ENCODE measurements at regions not wholly inside any gene's neighbourhood (a gene's known extent, or its start where the extent isn't known, plus 50 kb on each side); places are given as distances from the start of the nearest gene placed in this dataset.
"Not testable (repeated sequence)": the region's sequence is repeated elsewhere in the genome, so short reads cannot be mapped to it uniquely, and the experiment has no call there.

DNA sequence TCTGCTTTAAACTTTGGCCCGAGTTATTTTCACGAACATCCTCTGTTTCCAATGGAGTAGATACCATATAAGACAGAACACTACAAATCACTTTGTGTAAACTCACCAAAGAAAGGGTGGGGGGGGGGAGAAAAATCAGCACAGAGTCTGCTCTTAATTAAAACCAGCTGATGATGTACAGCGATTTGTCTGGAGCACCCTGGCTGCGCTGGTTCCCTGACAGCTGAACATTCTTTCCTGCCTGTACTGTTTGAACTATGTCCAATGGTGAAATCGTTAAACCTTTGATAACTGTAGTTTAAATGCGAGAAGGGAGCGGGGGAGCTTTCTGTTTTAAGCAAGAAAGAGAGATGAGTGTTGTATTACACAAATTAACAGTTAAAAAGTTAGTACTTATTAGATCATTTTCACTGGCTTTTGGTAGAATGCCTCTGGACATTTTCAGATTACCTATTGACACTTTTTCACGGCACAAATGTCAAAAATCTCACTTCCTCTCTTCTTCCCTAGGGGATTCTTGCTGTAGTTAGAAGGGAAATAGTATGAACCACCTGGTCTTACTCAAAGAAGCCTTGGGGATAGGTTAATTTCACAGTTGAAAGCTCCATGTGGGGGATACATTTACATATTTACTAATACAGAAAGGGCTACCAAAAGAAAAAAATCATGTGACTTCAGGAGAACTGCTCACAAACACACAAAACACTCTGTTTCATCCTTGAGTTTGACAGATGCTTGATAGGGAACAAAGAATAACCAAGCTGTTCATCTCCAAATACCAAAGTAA lies 140.2 kb upstream of the RUNX1 start:
- ATAC-seq: peak; percentile 55
- peak; percentile 29 for DNase-seq
- intact Hi-C loops (cut with micrococcal nuclease): no loop called here

GRCh38 chr21:35183389-35183788 lies 134.3 kb upstream of the RUNX1 start:
- ATAC-seq; intact Hi-C loops (cut with micrococcal nuclease); DNase-seq: not testable (repeated sequence)

- DNase-seq: no peak
- intact Hi-C loops (cut with micrococcal nuclease): no loop called here
- no peak for ATAC-seq
Measured at GRCh38 chr21:35179990-35180540, 131.0 kb upstream of the RUNX1 start.

DNA sequence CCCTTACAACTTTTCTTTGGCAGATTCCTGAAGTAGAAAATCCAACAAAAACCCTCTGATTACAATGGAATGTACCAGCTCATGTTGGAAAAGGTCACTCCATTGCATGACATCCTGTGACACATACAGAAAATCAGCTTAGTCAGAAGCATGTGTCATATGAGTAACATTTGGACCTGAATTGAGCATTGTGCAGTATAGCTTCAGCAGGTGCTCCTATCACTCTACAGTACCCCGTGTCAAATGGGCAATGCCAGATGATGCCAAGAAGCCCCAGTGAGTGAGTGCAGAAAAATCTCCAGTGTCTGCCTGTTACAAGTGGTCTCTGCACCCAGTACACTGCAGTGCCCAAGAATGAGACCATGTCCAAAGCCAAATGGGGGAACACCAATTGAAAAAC lies 129.7 kb upstream of the RUNX1 start:
- DNase-seq (no peak), ATAC-seq (no peak)
- intact Hi-C loops (cut with micrococcal nuclease): no loop called here

DNA sequence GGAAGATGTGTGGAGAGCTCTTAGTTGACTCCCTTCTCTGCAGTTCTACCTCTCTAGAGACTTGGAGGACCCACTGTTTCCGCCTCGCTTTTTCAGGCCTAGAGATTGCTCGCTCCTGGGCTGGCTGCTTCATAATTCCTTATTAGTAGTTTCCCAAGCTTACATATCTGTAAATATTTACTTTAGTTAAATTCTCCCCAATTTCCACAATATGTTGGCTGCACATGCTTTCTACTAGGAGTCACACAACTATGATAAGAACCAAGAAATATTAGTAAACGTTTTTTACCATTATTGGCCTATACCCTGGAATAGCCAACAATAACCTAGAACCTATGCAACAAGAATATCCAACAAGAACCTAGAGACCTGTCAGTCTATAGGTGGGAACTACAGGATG lies 129.0 kb upstream of the RUNX1 start:
- DNase-seq: no peak
- intact Hi-C loops (cut with micrococcal nuclease): no loop called here
- ATAC-seq: no peak

DNA sequence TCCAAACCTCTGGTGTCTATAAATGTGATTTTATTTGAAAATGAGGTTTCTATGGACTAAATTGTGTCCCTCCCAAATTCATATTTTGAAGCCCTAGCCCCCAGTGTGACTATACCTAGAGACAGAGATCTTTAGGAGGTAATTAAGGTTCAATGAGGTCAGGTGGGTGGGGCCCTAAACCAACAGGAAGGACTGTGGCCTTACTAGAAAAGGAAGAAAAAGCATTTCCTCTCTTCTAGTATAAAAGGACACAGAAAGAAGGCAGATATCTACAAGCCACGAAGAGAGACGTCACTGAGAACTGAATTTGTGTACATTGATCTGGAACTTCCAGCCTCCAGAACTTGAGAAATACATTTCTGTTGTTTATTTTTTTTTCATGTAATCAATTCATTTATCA lies 123.1 kb upstream of the RUNX1 start:
- ATAC-seq (no peak), DNase-seq (no peak)
- intact Hi-C loops (cut with micrococcal nuclease): no loop called here

DNA sequence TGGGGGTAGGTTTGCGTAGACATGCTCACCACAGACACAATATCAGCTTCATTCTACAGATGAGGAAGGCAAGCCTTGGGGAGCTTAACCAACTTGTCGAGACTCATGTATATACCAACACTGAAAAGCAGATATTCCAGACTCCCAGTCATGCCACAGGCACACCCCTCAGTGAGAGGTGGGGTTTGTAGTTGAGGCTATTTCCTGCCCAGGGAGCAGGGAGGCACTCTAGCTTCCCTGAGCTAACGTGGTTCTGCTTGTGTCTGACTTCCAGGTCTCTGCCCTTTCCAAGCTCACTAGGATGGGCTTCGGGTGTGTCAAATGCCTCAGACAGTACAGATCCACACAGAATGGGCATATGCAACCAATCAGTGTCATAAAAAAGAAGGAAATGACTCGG lies 122.3 kb upstream of the RUNX1 start:
- DNase-seq (no peak), ATAC-seq (no peak)
- intact Hi-C loops (cut with micrococcal nuclease): no loop called here

DNA sequence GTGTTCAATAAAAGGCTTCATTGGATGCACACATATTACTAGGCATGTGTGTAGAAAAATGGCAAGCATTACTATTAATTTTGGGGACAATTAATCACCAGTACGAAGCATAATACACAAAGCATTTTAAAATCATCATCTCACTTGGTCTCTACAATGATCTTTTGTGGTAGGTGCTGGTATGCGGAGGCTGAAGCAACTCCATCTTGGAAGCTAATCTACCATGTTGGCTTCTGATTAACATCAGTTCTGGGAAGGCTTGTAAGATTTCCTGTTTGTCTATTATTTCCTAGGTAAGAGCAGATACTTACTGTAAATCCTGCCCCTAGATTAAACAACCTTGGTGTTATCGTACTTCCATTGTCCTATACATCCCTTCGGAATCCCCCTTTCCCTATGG lies 121.7 kb upstream of the RUNX1 start:
- intact Hi-C loops (cut with micrococcal nuclease): no loop called here
- ATAC-seq (no peak), DNase-seq (no peak)

- ATAC-seq (no peak), DNase-seq (no peak)
- intact Hi-C loops (cut with micrococcal nuclease): no loop called here
Measured at GRCh38 chr21:35170244-35170643, 121.1 kb upstream of the RUNX1 start.

GRCh38 chr21:35169574-35169973 lies 120.5 kb upstream of the RUNX1 start:
- no peak for ATAC-seq
- intact Hi-C loops (cut with micrococcal nuclease): no loop called here
- DNase-seq: no peak

DNA sequence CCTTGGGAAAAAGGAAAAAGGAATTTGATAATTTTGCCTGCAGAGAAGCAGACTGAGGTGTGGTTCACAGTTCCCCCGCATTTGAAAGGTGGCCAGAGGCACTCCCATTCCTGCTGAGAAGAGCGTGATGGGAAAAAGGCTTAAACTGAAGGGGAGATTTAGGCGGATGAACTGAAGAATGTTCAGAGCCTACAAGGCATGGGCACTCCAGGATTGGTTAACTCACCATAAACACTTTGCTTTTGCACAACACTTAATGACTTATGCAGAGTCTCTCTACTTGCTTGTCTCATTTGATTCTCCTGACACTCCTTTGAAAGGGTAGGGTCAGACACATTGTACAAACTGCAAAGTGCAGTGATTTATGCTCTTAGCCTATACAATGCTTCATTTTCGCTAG lies 119.6 kb upstream of the RUNX1 start:
- ATAC-seq (no peak), DNase-seq (no peak)
- intact Hi-C loops (cut with micrococcal nuclease): no loop called here

- intact Hi-C loops (cut with micrococcal nuclease): no loop called here
- ATAC-seq (no peak), DNase-seq (no peak)
Measured at GRCh38 chr21:35164971-35165483, 115.9 kb upstream of the RUNX1 start.

DNA sequence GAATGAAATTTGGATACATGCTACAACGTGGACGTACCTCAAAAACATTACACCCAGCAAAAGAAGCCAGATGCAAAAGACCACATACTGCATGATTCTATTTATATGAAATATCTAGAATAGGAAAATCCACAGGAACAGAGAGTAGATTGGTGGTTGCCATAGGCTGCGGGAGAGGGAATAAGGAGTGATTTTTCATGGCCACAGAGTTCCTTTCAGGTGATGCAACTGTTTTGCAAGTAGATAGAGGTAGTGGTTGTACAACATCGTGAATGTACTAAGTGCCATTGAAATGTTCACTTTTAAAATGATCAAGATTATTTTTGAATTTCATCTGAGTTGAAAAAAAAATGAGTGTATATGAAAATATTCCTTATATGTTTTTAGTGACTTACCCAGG lies 115.3 kb upstream of the RUNX1 start:
- intact Hi-C loops (cut with micrococcal nuclease): no loop called here
- no peak for DNase-seq

GRCh38 chr21:35163411-35163810 lies 114.3 kb upstream of the RUNX1 start:
- ATAC-seq (no peak), DNase-seq (no peak)
- intact Hi-C loops (cut with micrococcal nuclease): no loop called here

More for the DNA sequence above, 115.3 kb upstream of the RUNX1 start:
- ATAC-seq: no peak

DNA sequence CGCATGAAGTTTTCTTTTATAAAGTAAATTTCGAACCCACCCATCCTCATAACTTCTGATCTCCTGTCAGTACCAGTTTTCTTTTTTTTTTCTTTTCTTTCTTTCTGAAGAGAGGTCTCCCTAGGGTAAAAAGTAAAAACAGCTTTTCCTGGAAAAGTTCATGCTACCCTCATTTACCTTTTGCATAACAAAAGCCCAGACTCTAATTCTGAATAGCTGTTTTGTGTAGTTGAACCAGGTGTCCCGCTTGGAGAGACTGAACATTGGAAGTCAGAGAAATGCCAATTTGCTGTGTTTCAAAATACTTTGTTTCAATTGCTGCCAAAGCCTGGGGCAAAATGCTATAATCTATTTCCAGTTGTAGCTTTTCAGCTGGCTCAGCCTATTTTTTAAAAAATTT lies 113.7 kb upstream of the RUNX1 start:
- DNase-seq (no peak), ATAC-seq (no peak)
- intact Hi-C loops (cut with micrococcal nuclease): no loop called here

GRCh38 chr21:35159881-35160280 lies 110.8 kb upstream of the RUNX1 start:
- intact Hi-C loops (cut with micrococcal nuclease): no loop called here
- no peak for DNase-seq

GRCh38 chr21:35157374-35157773 lies 108.3 kb upstream of the RUNX1 start:
- ATAC-seq; DNase-seq; intact Hi-C loops (cut with micrococcal nuclease): not testable (repeated sequence)

More at GRCh38 chr21:35159881-35160280, 110.8 kb upstream of the RUNX1 start:
- no peak for ATAC-seq

DNA sequence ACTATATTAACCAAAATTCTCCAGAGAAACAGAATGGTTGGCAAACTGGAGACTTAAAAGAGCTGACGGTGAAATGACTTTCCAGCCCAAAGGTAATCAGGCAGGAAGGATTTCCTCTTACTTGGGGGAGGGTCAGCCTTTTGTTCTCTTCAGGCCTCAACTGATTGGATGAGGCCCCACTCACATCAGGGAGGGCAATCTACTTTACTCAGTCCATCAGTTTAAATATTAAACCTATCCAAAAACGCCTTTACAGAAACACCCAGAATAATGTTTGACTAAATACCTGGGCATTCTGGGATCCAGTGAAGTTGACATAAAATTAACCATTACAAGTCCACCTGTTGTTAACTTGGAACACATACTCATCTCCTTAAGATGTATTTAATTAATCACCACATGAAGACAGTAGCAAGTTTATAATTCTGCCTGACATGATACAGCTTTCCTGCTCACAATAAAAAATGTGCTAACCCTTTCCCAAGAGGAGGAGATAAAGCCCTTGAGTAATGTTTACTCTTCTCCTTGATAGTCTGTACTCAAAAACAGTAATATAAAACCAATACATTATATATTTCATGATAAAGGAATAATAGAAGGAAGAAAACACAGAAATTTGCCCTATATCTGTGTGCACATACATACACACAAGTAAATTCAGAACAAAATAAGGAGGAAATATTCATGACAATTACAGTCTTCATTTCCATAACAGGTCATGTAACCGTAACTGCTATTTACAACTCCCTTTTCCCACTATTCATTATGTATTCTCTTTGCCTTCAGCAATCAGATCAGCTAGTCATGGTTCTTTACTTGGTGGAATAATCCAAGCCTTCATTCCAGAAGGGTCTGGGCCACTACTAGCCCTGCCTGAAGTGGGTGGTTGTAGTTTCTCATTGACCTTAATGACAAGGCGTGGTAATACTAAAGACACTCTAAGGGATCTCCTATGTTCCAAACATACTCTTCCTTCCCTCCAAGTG lies 107.5 kb upstream of the RUNX1 start:
- DNase-seq (no peak), ATAC-seq (no peak)
- intact Hi-C loops (cut with micrococcal nuclease): no loop called here

GRCh38 chr21:35154788-35155187 lies 105.7 kb upstream of the RUNX1 start:
- no peak for ATAC-seq
- DNase-seq: no peak
- intact Hi-C loops (cut with micrococcal nuclease): no loop called here

GRCh38 chr21:35153671-35154070 lies 104.6 kb upstream of the RUNX1 start:
- DNase-seq: no peak
- no peak for ATAC-seq
- intact Hi-C loops (cut with micrococcal nuclease): no loop called here
